Gastroesophageal sphincter (tissue), 4 donors: ENCODE measurements at regions not wholly inside any gene's neighbourhood (a gene's known extent, or its start where the extent isn't known, plus 50 kb on each side); places are given as distances from the start of the nearest gene placed in this dataset.

Experiments
- ATAC-seq: fragments of 150-250 bp; one replicate; pipeline ENCODE4 v1.9.1; 2016; ENCODE audit warnings: mild to moderate bottlenecking, moderate library complexity
- H3K27ac ChIP-seq, 4 donors: fragments of 200-600 bp; sonication (generic) in 3 of 4; 1 replicate in 3 of 4; 2 replicates in 1 of 4; pipeline ENCODE4 v1.5.1; 2016 to 2019
- H3K27me3 ChIP-seq: fragments of 200-600 bp; sonication (generic); one replicate; pipeline ENCODE4 v1.5.1; 2019
- H3K36me3 ChIP-seq, 2 donors: fragments of 200-600 bp; sonication (generic); one replicate each; pipeline ENCODE4 v1.5.1; 2019; ENCODE audit warnings: control low read depth in 1 of 2
- H3K4me1 ChIP-seq, 3 donors: fragments of 200-600 bp; sonication (generic); 1 replicate in 2 of 3; 2 replicates in 1 of 3; pipeline ENCODE4 v1.5.1; 2016 to 2019; ENCODE audit warnings: control low read depth in 2 of 3
- H3K4me3 ChIP-seq, 2 donors: fragments of 200-600 bp; sonication (generic); one replicate each; pipeline ENCODE4 v1.5.1; 2019; ENCODE audit warnings: mild to moderate bottlenecking in 1 of 2, moderate library complexity in 1 of 2
- H3K9me3 ChIP-seq, 3 donors: fragments of 200-600 bp; sonication (generic); one replicate each; pipeline ENCODE4 v1.5.1; 2017 to 2019; ENCODE audit warnings: control low read depth in 2 of 3
- CTCF ChIP-seq, 4 experiments: fragments of 200-600 bp in 2 of 4; fragments of 450-650 bp in 2 of 4; sonication (generic) in 1 of 4; IDR thresholded peaks; one replicate each; pipeline ENCODE4 v1.5.1; 2017 to 2019; ENCODE audit warnings: antibody characterized with exemption in 4 of 4, mild to moderate bottlenecking in 2 of 4, moderate library complexity in 2 of 4
- EP300 ChIP-seq: sonication (generic); formaldehyde crosslinking; IDR thresholded peaks from one replicate; pipeline ENCODE4 v1.6.1; 2017; ENCODE audit warnings: antibody characterized with exemption, mild to moderate bottlenecking
- POLR2A ChIP-seq, 2 donors: fragments of 450-650 bp; IDR thresholded peaks; one replicate each; pipeline ENCODE4 v1.6.1; 2017; ENCODE audit warnings: antibody characterized with exemption in 2 of 2, mild to moderate bottlenecking in 2 of 2, moderate library complexity in 1 of 2
- POLR2AphosphoS5 ChIP-seq: sonication (generic); formaldehyde crosslinking; IDR thresholded peaks from one replicate; pipeline ENCODE4 v1.6.1; 2017; ENCODE audit warnings: antibody characterized with exemption
- WGBS, 2 donors: methylation state at CpG; one replicate each; pipeline ENCODE4 v1.1.5; 2018; ENCODE audit warnings: low coverage in 1 of 2; 5-methylcytosine and 5-hydroxymethylcytosine counted together

GRCh38 chrX:106302304-106302703 is 134.2 kb downstream of the PWWP3B start:
- Histone ChIP-seq H3K27me3 (no peaks in the 10 kb centered on the region), H3K4me3 (no peak overlapping the region), H3K4me1 (no peaks in the 10 kb centered on the region), H3K36me3 (no peaks in the 10 kb centered on the region), H3K27ac (no peak overlapping the region), H3K9me3 (no peaks in the 10 kb centered on the region)
- TF ChIP-seq EP300 (no peak), POLR2A (IDR thresholded peaks at IDR 0.05) (no peak), CTCF (IDR thresholded peaks at IDR 0.05) (no peak), POLR2AphosphoS5 (no peak)
- WGBS, 2 donors, result 76 to 77% methylated on average over 2 of the region's 2 CpGs
- ATAC-seq, result no peak

DNA sequence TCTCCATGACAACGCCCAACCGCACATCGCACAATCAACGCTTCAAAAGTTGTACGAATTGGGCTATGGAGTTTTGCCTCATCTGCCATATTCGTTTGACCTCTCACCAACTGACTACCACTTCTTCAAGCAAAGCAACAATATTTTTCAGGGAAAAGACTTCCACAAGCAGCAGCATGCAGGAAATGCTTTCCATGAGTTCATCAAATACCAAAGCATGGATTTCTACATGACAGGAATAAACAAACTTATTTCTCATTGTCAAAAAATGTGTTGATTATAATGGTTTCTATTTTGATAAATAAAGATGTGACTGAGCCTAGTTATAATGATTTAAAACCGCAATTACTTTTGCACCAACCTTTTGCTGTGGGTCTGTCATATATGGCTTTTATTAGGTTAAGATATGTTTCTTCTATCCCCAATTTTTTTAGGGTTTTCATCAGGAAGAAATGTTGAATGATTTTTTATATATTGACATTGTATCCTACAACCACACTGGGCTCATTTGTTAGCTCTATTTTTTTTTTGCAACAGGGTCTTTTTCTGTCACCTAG is 138.4 kb downstream of the PWWP3B start:
- no peaks in the 10 kb centered on the region for H3K36me3 ChIP-seq
- no peaks in the 10 kb centered on the region for H3K27me3 ChIP-seq
- H3K4me3 ChIP-seq, result no peak overlapping the region
- no peaks in the 10 kb centered on the region for H3K9me3 ChIP-seq
- no peak overlapping the region for H3K27ac ChIP-seq
- no peak for ATAC-seq
- TF ChIP-seq CTCF (IDR thresholded peaks at IDR 0.05) (no peak), POLR2AphosphoS5 (no peak), POLR2A (IDR thresholded peaks at IDR 0.05) (no peak), EP300 (no peak)
- H3K4me1 ChIP-seq, result no peaks in the 10 kb centered on the region
- 85 to 91% methylated on average over 4 to 6 of the region's 7 CpGs for WGBS, 2 donors

DNA sequence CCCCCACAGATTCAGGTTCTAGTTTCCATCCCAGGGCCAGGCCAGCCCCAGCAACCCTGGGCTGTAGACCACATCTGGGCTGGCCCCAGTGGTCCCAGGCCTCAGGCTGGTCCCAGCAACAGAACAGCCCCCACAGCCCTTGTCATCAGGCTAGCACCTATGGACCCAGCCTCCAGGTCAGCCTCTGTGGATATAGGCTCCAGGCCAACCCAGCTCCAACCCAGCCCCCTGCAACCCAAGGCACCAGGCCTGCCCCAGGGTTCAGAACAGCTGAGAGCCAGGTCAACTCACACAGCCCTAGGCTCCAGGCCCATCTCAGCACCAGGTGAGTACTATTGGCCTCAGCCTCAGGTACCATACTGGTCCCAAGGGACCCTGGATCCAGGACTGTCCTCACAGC is 155.3 kb downstream of the PWWP3B start:
- Histone ChIP-seq H3K27ac (no peak overlapping the region), H3K27me3 (no peaks in the 10 kb centered on the region), H3K4me3 (no peak overlapping the region), H3K9me3 (no peaks in the 10 kb centered on the region), H3K36me3 (no peaks in the 10 kb centered on the region), H3K4me1 (no peaks in the 10 kb centered on the region)
- no peak for TF ChIP-seq POLR2AphosphoS5
- TF ChIP-seq POLR2A (IDR thresholded peaks at IDR 0.05), result no peak
- TF ChIP-seq CTCF (IDR thresholded peaks at IDR 0.05), result no peak
- no peak for TF ChIP-seq EP300
- ATAC-seq, result no peak

- H3K9me3 ChIP-seq, result no peaks in the 10 kb centered on the region
- no peaks in the 10 kb centered on the region for H3K36me3 ChIP-seq
- H3K27me3 ChIP-seq, result no peaks in the 10 kb centered on the region
- no peak for TF ChIP-seq EP300
- TF ChIP-seq POLR2A (IDR thresholded peaks at IDR 0.05), result no peak
- no peak for TF ChIP-seq CTCF (IDR thresholded peaks at IDR 0.05)
- no peak for TF ChIP-seq POLR2AphosphoS5
- no peak overlapping the region for H3K27ac ChIP-seq
- no peak overlapping the region for H3K4me3 ChIP-seq
- no peak for ATAC-seq
- 55 to 66% methylated on average over 3 of the region's 3 CpGs for WGBS, 2 donors
- no peaks in the 10 kb centered on the region for H3K4me1 ChIP-seq
Measured at GRCh38 chrX:106331606-106332005, 163.5 kb downstream of the PWWP3B start.

GRCh38 chrX:106341823-106342222 is 173.7 kb downstream of the PWWP3B start:
- ATAC-seq, result no peak
- no peak overlapping the region for H3K4me3 ChIP-seq
- H3K36me3 ChIP-seq, result no peaks in the 10 kb centered on the region
- no peaks in the 10 kb centered on the region for H3K4me1 ChIP-seq
- no peaks in the 10 kb centered on the region for H3K9me3 ChIP-seq
- H3K27ac ChIP-seq, result no peak overlapping the region
- H3K27me3 ChIP-seq, result no peaks in the 10 kb centered on the region
- WGBS, 2 donors, result 51 to 63% methylated on average over 2 to 3 of the region's 3 CpGs
- TF ChIP-seq POLR2A (IDR thresholded peaks at IDR 0.05), result no peak
- TF ChIP-seq POLR2AphosphoS5, result no peak
- no peak for TF ChIP-seq EP300
- TF ChIP-seq CTCF (IDR thresholded peaks at IDR 0.05), result no peak
